HEK293 (cell line): ENCODE measurements at regions not wholly inside any gene's neighbourhood (a gene's known extent, or its start where the extent isn't known, plus 50 kb on each side); places are given as distances from the start of the nearest gene placed in this dataset.

Experiments used
- CTCF ChIA-PET: fragments of 350-600 bp; formaldehyde crosslinking; extraction: SDS; loops from one replicate; lab custom pipeline; 2021; ENCODE audit warnings: antibody characterized with exemption; lab: Yijun Ruan, JAX
- POLR2A ChIA-PET: fragments of 300-600 bp; formaldehyde crosslinking; extraction: SDS; loops from one replicate; lab custom pipeline; 2020; ENCODE audit warnings: antibody characterized with exemption, inconsistent platforms; lab: Yijun Ruan, JAX
- H3K27ac ChIP-seq: fragments of 200-500 bp; sonication (Bioruptor generic); 2 replicates; pipeline ENCODE4 v1.5.1; 2014; ENCODE audit warnings: low read depth, low read length, control low read depth, inconsistent platforms; ENCODE audit errors: extremely low read depth
- H3K36me3 ChIP-seq, 2 experiments: fragments of 200-500 bp in 1 of 2; sonication (Bioruptor generic) in 1 of 2; 1 replicate in 1 of 2; 2 replicates in 1 of 2; pipeline ENCODE4 v1.5.1; 2014 to 2017; ENCODE audit warnings: inconsistent platforms in 2 of 2, low read length in 2 of 2; ENCODE audit not compliant: control insufficient read depth in 2 of 2, insufficient read depth in 1 of 2
- H3K4me1 ChIP-seq: fragments of 200-500 bp; sonication (Bioruptor generic); 2 replicates; pipeline ENCODE4 v1.5.1; 2014; ENCODE audit warnings: mild to moderate bottlenecking, low read length, inconsistent platforms; ENCODE audit not compliant: control insufficient read depth, insufficient read depth
- H3K4me3 ChIP-seq: 2 replicates; pipeline ENCODE4 v1.5.1; 2011; ENCODE audit warnings: low read depth, mild to moderate bottlenecking, control low read depth, low read length, moderate library complexity
- H3K9me3 ChIP-seq: fragments of 200-500 bp; sonication (Bioruptor generic); 2 replicates; pipeline ENCODE4 v1.5.1; 2014; ENCODE audit warnings: low read depth, low read length, inconsistent platforms; ENCODE audit not compliant: control insufficient read depth, insufficient read depth
- AEBP2 ChIP-seq: fragments of 450-650 bp; formaldehyde crosslinking; IDR thresholded peaks from 2 replicates; pipeline ENCODE4 v1.5.1; 2016; ENCODE audit warnings: missing biosample characterization, missing genetic modification characterization, borderline replicate concordance
- GLI2 ChIP-seq: fragments of 450-650 bp; formaldehyde crosslinking; IDR thresholded peaks from 2 replicates; pipeline ENCODE4; 2017; ENCODE audit warnings: missing biosample characterization, missing genetic modification characterization, low read depth, borderline replicate concordance
- IKZF3 ChIP-seq: fragments of 450-650 bp; IDR thresholded peaks from 2 replicates; pipeline ENCODE4 v1.5.0; 2018; ENCODE audit warnings: missing biosample characterization, mild to moderate bottlenecking, missing genetic modification characterization, moderate library complexity
- MEIS1 ChIP-seq: sonication (generic); formaldehyde crosslinking; IDR thresholded peaks from 2 replicates; pipeline ENCODE4 v1.8.1; 2022; ENCODE audit warnings: missing genetic modification reagents, mild to moderate bottlenecking, borderline replicate concordance
- MYNN ChIP-seq: fragments of 450-650 bp; formaldehyde crosslinking; IDR thresholded peaks from 2 replicates; pipeline ENCODE4 v1.5.1; 2016; ENCODE audit warnings: missing biosample characterization, missing genetic modification characterization, borderline replicate concordance
- RBAK ChIP-seq: fragments of 450-650 bp; formaldehyde crosslinking; IDR thresholded peaks from 2 replicates; pipeline ENCODE4 v1.5.1; 2016; ENCODE audit warnings: missing biosample characterization, missing genetic modification characterization
- TSHZ1 ChIP-seq: fragments of 450-650 bp; formaldehyde crosslinking; IDR thresholded peaks from 2 replicates; pipeline ENCODE4 v1.5.1; 2016; ENCODE audit warnings: missing biosample characterization, missing genetic modification characterization, borderline replicate concordance
- ZBTB1 ChIP-seq: fragments of 450-650 bp; formaldehyde crosslinking; IDR thresholded peaks from 2 replicates; pipeline ENCODE4 v1.5.1; 2016; ENCODE audit warnings: missing biosample characterization, missing genetic modification characterization
- ZBTB10 ChIP-seq: fragments of 450-650 bp; formaldehyde crosslinking; IDR thresholded peaks from 2 replicates; pipeline ENCODE4 v1.5.1; 2016; ENCODE audit warnings: missing biosample characterization, missing genetic modification characterization
- ZFP3 ChIP-seq: fragments of 450-650 bp; formaldehyde crosslinking; IDR thresholded peaks from 2 replicates; pipeline ENCODE4 v1.5.1; 2016; ENCODE audit warnings: low read depth, missing biosample characterization, missing genetic modification characterization
- ZFP69B ChIP-seq: fragments of 450-650 bp; formaldehyde crosslinking; IDR thresholded peaks from 2 replicates; pipeline ENCODE4 v1.5.1; 2016; ENCODE audit warnings: missing biosample characterization, missing genetic modification characterization
- ZNF138 ChIP-seq: fragments of 450-650 bp; formaldehyde crosslinking; IDR thresholded peaks from 2 replicates; pipeline ENCODE4 v1.5.1; 2016; ENCODE audit warnings: missing biosample characterization, missing genetic modification characterization, borderline replicate concordance
- ZNF148 ChIP-seq: fragments of 450-650 bp; formaldehyde crosslinking; IDR thresholded peaks from 2 replicates; pipeline ENCODE4 v1.5.0; 2017; ENCODE audit warnings: missing biosample characterization, missing genetic modification characterization, borderline replicate concordance
- ZNF169 ChIP-seq: fragments of 450-650 bp; formaldehyde crosslinking; IDR thresholded peaks from 2 replicates; pipeline ENCODE4 v1.5.1; 2016; ENCODE audit warnings: missing biosample characterization, missing genetic modification characterization
- ZNF2 ChIP-seq: fragments of 450-650 bp; formaldehyde crosslinking; IDR thresholded peaks from 2 replicates; pipeline ENCODE4 v1.5.1; 2016; ENCODE audit warnings: missing biosample characterization, missing genetic modification characterization
- ZNF48 ChIP-seq: fragments of 450-650 bp; formaldehyde crosslinking; IDR thresholded peaks from 2 replicates; pipeline ENCODE4 v1.5.1; 2016; ENCODE audit warnings: missing biosample characterization, missing genetic modification characterization
- ZNF501 ChIP-seq: fragments of 450-650 bp; formaldehyde crosslinking; IDR thresholded peaks from 2 replicates; pipeline ENCODE4 v1.5.1; 2016; ENCODE audit warnings: missing biosample characterization, missing genetic modification characterization
- ZNF610 ChIP-seq: fragments of 450-650 bp; formaldehyde crosslinking; IDR thresholded peaks from 2 replicates; pipeline ENCODE4 v1.5.1; 2016; ENCODE audit warnings: missing biosample characterization, missing genetic modification characterization, borderline replicate concordance
- ZNF621 ChIP-seq: fragments of 450-650 bp; formaldehyde crosslinking; IDR thresholded peaks from 2 replicates; pipeline ENCODE4 v1.5.1; 2017; ENCODE audit warnings: missing biosample characterization, missing genetic modification characterization
- ZNF626 ChIP-seq: fragments of 450-650 bp; sonication (Bioruptor Pico); formaldehyde crosslinking; IDR thresholded peaks from 2 replicates; pipeline ENCODE4 v1.5.1; 2018; ENCODE audit warnings: missing biosample characterization, missing genetic modification characterization, inconsistent platforms
- ZNF654 ChIP-seq: fragments of 450-650 bp; formaldehyde crosslinking; IDR thresholded peaks from 2 replicates; pipeline ENCODE4 v1.5.1; 2016; ENCODE audit warnings: low read depth, missing biosample characterization, missing genetic modification characterization
- ZNF768 ChIP-seq: fragments of 450-650 bp; formaldehyde crosslinking; IDR thresholded peaks from 2 replicates; pipeline ENCODE4 v1.5.1; 2018; ENCODE audit warnings: missing biosample characterization, mild to moderate bottlenecking, missing genetic modification characterization
- ZNF792 ChIP-seq: fragments of 450-650 bp; formaldehyde crosslinking; IDR thresholded peaks from 2 replicates; pipeline ENCODE4 v1.5.1; 2016; ENCODE audit warnings: missing biosample characterization, missing genetic modification characterization
- ZNF837 ChIP-seq: fragments of 450-650 bp; formaldehyde crosslinking; IDR thresholded peaks from 2 replicates; pipeline ENCODE4 v1.5.1; 2016; ENCODE audit warnings: missing biosample characterization, missing genetic modification characterization
- ZNF843 ChIP-seq: fragments of 450-650 bp; formaldehyde crosslinking; IDR thresholded peaks from 2 replicates; pipeline ENCODE4 v1.5.1; 2016; ENCODE audit warnings: missing biosample characterization, missing genetic modification characterization
- ZSCAN16 ChIP-seq: fragments of 450-650 bp; formaldehyde crosslinking; IDR thresholded peaks from 2 replicates; pipeline ENCODE4 v1.5.1; 2016; ENCODE audit warnings: missing biosample characterization, missing genetic modification characterization

- no peak for TF ChIP-seq AEBP2
- TF ChIP-seq ZNF501, result no peak
- TF ChIP-seq ZNF843 (tag by site-specific recombination), result no peak
- TF ChIP-seq, all 188 proteins: peak for 0
These were observed 797.2 kb upstream of the ADAMTS5 start (continued) for GRCh38 chr21:27764056-27764455.

- no peaks in the 10 kb centered on the region; the same call in 1 of the 2 replicates for H3K9me3 ChIP-seq
- no peak for TF ChIP-seq RBAK (tag by site-specific recombination)
- no peak for TF ChIP-seq ZNF792 (tag by site-specific recombination)
- TF ChIP-seq ZBTB1, result no peak
- no peak for TF ChIP-seq ZNF610 (tag by site-specific recombination)
- no peak for TF ChIP-seq ZNF148 (tag by site-specific recombination)
- no peak for TF ChIP-seq ZBTB10 (tag by site-specific recombination)
- TF ChIP-seq ZNF768 (tag by site-specific recombination), result no peak
- TF ChIP-seq ZNF654 (tag by site-specific recombination), result no peak
- TF ChIP-seq ZNF626, result no peak
- no peak for TF ChIP-seq ZNF48 (tag by site-specific recombination)
- TF ChIP-seq ZSCAN16 (tag by site-specific recombination), result no peak
- no peak for TF ChIP-seq ZFP3 (tag by site-specific recombination)
- no peak for TF ChIP-seq ZFP69B (tag by site-specific recombination)
- no peak for TF ChIP-seq ZNF837 (tag by site-specific recombination)
- H3K4me1 ChIP-seq, result no peaks in the 10 kb centered on the region
- POLR2A ChIA-PET, result no interaction called here
- H3K36me3 ChIP-seq, result no peaks in the 10 kb centered on the region
- H3K4me3 ChIP-seq, result no peak overlapping the region
- no peak overlapping the region for H3K27ac ChIP-seq
- CTCF ChIA-PET, result no interaction called here
These were observed 794.7 kb upstream of the ADAMTS5 start for GRCh38 chr21:27761623-27762022.

GRCh38 chr21:27759820-27760219 is 792.9 kb upstream of the ADAMTS5 start:
- no peak overlapping the region for H3K4me3 ChIP-seq
- TF ChIP-seq ZNF138 (no peak), MYNN (tag by site-specific recombination) (no peak), MEIS1 (CRISPR knock-in tag) (no peak), ZNF837 (tag by site-specific recombination) (no peak), ZNF621 (tag by site-specific recombination) (no peak), IKZF3 (tag by site-specific recombination) (no peak), GLI2 (tag by site-specific recombination) (no peak), ZNF2 (no peak), TSHZ1 (no peak), ZNF169 (tag by site-specific recombination) (no peak)
- H3K27ac ChIP-seq, result no peak overlapping the region
- ChIA-PET CTCF (interaction anchor here (0.5 to 1.6 kb wide), 3 partner anchors 576 to 909 kb away, joined by 3 to 6 read pairs (median 3); no protein-coding TSS in a partner anchor), POLR2A (no interaction called here)
- H3K4me1 ChIP-seq, result no peaks in the 10 kb centered on the region
- H3K36me3 ChIP-seq, result no peaks in the 10 kb centered on the region
- H3K9me3 ChIP-seq, result no peaks in the 10 kb centered on the region; the same call in 1 of the 2 replicates
